Stimulated activated CD4-positive, alpha-beta T cell treated with anti-CD3 and anti-CD28 coated beads, Interleukin-2, amount 100 ng/mL, for 4 hours (primary cell): ENCODE measurements at regions not wholly inside any gene's neighbourhood (a gene's known extent, or its start where the extent isn't known, plus 50 kb on each side); places are given as distances from the start of the nearest gene placed in this dataset.

ENCODE experiments used
- DNase-seq: peaks from one replicate; pipeline ENCODE4 v3.0.0-alpha.2; 2020; ENCODE audit warnings: low read depth

DNA sequence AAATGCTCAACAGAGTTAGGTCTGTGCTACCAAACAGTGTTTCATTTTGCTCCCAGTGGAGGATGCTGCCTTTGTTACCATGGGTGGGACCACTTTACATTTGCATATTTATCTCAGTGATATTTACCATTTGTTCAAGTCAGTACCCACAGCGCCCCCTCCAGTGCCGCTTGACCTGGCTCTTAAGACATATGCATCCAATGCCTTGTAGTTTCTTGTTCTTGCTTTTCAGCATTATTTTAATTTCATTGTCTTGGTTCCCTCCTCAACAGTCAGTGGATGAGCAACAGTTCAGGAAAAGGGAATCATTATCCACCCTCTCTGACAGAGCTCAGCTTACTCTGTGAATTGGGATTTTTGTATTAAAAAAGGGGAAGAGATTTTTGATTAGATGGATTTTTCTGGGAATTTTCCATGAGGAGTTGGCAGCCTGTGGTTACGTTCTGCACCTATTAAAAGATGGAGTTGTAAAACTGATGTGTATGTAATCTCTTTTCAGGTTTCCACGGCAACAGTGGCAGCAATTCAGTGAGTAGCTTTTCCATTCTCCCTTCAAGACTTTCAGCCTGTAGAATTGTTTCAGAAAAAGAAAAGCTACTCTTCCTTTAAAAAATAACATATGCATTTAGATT, 240.5 kb upstream of the DAAM1 start:
- DNase-seq = no peak

DNA sequence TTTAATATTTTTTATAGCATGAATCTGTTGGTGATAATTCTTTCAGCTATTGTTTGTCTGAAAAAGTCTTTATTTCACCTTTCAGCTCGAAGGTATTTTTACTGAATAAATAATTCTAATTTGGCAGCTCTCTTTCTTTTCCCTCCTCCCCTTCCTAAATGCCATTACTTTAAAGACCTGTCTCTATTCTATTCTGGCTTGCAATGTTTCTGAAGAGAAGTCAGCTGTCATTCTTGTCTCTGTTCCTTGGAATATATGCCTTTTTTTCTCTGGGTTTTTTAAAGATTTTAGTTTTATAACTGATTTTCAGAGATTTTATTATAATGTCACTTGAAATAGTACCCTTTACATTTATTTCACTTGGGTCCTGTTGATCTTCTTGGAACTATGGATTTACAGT, 237.9 kb upstream of the DAAM1 start:
- DNase-seq = no peak

DNA sequence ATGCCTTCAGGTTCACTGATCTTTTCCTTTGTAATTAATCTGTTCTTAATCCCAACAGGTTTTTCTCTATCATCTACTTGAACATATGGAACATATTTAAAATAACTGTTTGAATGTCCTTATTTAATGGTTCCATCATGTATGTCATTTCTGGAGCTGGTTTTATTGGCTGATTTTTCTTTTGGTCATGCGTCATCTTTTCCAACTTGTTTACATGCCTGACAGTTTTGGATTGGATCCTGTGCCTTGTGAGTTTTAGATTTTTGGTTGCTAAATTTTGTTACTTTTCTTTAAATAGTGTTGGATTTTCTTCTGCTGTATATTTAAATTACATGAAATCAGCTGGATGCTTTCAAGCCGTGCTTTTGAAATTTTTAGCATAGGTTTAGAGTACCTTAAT, 237.3 kb upstream of the DAAM1 start:
- DNase-seq = no peak

DNA sequence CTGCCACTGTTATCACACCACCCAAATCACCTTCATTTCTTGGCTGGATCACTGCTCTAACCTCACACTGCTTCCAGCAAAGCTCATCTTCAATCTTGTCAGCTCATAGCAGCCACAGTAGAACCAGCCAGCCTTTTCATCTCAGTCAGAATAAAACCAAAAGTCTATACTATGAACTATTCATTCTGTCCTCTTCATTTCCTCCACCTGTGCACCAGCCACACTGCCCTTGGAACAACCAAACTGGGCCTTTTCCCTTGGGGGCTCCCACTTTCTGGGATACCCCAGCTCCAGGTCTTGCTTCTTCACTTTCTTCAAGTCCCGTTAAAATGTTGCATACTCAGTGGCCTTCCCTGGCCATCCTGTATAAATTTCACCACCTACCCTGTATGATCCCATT, 234.4 kb upstream of the DAAM1 start:
- DNase-seq = no peak

DNA sequence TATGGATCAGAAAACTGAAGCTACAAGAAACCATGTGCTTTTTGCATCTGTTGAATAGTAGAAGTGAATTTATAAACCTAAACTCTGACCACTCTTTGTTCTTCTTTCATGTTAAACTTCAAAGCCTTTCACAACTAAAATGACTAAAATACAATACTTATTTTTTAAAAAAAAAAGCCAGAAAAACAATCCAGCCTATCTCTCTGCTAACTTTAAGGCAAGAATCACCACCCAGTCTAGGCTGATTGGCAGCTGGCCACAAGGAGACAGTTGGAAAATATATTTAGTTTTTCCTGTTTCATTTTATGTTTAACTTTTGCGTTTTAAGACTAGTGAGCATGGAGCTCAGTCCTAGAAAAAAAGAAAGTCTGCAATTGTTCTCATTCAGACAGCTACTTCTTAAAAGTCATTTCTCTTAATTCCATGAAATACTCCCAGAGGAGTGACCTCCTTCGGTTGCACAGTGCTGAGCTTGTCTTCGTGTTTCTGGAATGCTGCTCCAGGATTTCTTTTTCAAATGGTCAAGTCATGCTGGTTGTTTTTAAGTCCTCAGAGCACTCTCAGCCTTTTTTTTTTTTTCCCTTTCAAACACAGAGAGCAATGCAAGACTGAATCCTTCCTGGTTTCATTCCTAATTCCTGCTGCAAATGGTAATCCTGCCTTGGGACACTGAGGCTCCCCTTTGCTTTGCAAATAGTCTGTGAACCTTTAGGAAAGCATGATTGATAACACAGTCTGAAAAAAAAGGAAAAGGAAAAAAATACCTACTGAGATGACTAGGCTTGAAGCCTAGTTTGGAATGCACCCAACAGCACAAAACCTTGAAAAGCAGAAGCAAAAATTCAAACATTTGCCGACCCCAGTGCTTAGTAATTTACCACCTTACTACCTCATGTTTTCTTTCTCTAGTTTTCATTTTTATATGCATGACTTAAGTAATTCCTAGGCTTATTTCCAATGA, 233.3 kb upstream of the DAAM1 start:
- DNase-seq = no peak

DNA sequence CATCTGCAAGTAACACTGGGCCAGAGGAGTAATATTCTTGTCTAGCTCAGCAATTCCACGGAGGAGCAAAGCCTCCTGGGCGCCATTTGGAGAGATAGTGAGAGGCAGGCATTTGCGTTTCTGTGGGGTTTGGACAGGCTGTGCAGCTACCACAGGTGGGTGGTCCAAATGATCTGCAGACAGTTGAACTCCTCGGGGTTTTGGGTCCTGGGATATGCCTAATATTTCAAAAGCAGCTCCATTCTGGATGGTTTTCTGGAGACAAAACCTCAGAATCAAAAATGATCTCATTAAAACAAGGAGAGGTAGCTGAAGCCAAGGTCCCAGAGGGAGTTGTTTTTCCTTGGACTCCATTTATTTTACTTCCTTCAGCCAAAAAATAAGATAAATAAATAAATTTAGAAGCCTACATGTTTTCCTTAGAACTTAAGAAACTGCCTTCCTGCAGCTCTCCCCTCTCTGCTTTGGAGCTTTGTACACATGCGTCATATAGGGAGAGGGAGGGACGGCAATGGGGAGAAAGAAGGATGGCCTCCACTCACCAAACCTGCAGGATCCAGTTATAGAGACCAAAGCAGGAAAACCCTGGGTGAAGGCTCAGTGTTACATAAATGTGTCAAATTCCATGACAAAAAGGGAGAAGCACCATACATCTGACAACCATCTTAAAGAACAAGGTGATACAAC, 227.3 kb upstream of the DAAM1 start:
- no peak for DNase-seq

DNA sequence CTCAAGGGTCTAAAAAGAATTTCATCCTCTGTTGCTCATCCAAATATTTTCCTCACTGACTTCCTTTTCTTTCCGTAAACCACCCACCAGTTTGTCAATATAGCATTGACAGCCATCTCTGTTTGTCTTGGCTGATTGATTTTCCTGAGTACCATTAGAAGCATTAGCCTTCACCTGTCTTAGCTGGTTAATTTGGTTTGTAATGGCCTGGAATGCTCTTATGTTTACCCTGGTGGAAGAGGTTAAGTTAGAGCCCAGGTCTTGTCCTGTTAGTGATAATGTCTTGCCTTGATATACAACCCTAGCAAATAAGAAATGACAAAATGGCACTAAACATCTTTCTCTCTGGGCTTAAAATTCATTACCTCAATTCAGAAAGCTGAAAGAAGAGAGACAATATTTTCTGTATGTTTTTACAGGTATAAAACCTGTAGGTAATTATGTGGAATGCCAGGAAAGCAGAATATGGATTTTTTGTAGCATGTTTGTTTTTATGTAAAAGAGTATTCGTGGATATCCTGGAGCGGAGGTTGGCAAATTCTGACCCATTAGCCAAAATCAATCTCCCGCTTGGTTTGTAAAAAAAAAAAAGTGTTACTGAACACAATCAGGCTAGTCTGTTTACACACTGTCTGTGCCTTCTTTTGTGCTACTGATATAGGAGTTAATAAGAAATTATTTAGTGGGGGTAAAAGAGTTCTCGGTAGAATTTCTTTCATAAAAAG, 224.4 kb upstream of the DAAM1 start:
- DNase-seq = no peak

DNA sequence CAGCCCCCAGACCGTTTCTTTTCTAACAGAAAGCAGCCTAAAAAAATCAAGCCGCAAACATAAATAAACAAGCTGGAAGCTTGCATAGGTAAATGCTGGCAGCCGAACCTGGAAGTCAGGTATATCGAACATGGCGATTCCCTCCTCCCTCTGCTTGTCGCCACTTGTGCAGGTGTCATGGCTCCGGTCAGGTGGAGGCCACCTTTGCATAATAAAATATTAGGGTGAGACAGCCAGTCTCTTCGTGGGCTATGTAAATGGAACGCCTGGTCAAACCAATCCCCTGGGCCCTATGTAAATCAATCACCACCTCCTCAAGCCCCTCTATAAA, 223.9 kb upstream of the DAAM1 start:
- DNase-seq = no peak

DNA sequence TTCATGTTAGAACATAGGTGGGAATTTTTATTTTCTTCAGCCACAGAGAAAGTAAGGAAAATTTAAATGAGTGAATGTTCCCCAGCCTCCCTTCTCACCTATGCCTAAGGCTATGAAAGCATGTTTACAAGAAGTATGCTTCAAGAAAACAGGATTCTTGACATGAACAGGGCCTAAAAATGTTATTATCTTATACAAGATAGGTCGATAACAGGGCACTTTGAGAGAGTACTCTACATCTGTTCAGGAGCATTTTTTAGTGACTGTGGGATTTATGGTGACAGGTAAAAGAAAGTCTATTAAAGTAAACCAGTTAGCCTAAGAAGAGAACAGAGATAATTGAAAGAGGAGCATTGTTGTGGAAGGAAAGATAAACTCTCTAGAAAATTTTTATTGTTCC, 222.9 kb upstream of the DAAM1 start:
- DNase-seq = no peak

DNA sequence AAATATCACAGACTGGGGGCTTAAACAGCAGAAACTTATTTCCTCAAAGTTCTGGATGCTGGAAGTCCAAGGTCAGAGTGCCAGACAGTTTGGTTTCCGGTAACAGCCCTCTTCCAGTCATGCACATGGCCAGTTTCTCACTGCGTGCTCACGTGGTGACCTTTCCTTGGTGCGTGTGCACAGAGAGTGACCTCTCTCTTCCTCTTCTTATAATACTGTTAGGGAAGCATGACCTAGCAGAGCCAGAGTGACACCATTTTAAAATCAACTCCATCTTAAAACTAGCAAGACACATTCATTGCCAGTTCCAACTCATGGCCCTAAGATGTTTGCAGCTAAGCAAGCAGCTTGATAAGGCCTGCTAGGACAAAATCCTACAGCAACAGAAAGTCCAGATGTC, 221.5 kb upstream of the DAAM1 start:
- DNase-seq = no peak

DNA sequence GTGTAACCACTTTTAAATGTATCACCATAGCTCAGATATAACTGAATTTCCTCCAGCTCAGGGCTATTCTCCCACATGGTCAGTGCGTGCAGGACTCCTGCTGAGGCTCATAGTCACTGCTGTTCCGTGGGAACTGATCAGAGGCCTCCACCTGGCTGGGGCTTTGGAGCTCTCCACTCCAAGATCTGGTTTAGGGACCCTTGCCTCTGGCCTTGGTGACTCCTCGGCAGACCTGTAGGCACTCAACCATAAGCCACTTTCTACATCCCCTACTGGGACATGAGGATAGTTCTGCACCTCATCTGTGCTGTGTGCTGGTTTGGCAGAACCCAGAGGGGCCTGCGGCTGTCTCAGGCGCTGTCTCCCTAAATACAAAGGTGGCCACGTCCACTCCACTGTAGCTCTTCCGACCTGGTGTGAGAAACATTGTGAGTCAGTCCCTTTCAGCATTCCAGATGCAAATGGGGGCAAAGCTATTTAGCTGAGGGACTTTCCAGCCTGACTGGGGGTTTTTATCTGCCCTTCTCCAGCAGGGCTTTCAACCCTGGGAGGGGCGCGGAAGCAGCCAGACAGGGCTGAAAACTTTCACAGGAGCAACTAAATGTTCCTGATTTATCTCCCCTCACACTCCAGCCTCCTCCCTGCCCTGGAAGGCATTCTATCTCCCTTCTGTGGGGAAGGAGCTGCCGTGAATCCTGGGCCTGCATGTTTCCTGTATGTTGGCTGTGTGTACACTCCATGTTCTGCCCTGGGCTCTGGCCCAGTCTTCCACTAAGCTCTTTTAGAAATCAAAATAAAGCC, 218.3 kb upstream of the DAAM1 start:
- no peak for DNase-seq

DNA sequence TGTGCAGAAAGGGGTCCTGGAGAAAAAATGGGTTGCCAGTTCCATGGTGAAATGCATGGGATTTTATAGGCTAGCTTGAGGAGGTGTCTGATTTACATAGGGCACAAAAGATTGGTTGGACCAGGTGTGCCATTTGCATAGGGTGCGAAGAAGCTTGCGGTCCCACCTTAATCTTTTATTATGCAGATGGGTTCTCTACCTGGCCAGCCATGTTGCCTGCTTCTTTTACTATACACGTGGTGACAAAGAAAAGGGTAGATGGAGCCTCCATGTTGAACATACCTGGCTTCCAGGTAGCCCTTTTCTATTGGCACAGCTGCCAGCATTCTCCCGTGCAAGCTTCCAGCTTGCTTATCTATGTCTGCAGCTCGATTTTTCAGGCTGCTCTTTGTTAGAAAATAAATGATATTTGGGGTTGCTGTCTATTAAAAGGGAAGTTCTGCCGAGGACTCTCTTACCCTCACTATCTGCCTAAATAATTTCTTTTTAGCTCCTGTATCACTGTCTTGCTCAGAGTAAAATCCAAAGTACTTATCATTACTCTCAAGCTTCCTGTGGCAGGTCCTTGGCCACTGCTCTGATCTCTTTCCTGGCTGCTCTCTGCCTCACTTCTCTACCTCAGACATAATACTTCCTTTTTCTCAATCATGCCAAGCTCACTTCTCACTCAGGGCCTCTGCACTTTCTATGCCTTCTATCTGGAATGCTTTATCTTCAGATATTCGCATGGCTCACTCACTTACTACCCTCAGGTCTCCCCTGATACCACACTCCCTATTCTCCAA, 216.0 kb upstream of the DAAM1 start:
- no peak for DNase-seq

DNA sequence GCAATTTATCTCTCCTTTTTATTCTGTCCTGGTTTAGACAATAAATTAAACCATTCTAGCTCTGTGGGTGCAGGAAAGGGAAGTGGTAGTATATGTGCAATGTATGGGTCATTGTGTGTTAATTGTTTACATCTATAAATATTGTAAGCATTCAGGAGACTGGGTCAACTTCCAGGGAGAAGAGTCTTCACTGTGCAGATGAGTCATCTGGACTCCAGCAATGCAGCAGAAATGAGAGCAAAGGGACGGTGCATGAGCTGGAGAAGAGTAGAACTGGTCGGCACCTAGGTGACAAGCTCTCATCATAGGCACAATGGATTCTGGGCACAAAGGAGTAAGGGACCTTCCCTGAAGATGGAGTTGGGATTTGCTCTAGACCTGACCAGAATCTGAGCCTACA, 211.1 kb upstream of the DAAM1 start:
- DNase-seq = no peak

DNA sequence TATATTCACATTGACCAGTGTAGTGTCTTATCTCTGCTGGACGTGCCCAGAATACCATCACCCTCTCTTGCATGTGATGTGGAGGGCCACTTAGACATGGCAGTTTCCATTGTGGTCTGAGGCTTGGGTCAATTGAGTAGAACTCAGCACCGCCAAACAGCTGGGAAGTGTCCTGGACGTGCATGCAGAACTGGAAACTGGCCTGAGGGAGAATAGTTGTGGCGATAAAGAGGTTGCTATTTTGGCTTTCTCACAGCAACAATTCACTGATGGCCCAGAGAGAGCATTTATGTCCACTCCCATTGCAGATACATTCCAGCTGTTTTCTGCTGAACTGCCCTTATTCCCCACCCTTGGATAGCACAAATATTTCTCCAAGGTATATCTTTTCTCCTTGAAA, 210.1 kb upstream of the DAAM1 start:
- DNase-seq = no peak

DNA sequence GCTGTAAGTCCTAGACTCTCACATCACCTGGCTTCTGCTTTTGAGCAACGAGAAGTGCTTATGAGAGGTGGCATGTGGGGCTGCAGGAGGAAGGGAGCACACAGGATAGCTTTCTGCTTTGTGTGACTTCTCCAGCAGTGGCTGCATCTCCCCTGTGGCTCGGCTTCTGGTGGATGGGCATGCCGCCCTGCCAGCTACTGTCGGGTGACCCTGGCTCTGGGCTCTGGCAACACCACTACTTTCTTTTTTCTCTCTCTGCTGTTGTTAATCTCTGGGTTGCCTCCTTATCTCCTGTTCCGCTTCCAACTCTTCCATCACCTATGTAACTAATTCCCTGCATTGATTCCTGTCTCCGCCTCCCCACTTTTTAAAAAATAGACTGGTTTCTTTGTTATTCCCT, 209.1 kb upstream of the DAAM1 start:
- DNase-seq = no peak

DNA sequence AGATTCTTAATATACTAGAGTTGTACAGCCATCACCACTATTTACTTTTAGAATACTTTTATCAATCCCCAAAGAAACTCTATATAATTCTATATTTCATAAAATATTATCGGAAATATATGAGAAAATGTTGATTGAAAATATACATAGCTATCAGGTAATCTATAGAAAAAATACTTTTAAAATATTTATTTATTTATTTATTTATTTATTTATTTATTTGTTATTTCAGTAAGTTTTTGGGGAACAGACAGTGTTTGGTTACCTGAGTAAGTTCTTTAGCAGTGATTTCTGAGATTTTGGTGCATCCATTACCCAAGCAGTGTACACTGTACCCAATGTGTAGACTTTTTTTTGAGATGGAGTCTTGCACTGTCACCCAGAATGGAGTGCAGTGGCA, 206.6 kb upstream of the DAAM1 start:
- no peak for DNase-seq

DNA sequence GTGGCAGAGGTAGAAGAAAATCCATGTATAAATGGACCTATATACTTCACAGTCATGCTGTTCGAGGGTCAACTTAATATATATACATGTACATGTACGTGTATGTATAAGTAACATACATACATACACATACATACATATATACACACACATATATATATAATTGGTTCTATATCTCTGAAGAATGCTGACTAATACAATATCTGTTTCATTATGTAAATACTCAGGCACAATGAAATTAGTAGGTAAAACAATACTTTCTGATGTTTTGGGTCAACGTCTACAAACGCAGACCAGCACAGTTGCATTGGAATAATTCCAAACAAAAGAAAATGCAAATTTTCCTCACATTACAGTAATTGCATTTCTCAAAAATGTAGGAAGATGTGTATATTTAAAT, 202.7 kb upstream of the DAAM1 start:
- no peak for DNase-seq

DNA sequence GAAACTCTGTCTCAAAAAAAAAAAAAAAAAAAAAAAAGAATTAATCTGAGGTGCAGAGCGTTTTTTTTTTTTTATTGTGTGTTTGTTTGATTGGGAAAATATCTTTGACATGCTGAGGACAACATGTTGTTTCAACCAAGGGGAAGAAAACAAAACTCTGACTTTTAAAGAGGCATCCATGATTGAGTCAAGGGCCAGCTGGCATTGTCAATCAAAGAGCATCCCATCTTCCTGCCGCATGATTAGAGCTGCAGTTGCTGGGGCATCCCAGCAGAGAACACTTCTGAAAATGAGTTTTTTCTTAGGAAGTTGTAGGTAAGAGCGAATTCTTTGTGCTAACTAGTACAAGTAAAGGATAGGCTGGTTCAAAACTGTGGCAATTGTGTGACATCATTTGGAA, 200.9 kb upstream of the DAAM1 start:
- no peak for DNase-seq

DNA sequence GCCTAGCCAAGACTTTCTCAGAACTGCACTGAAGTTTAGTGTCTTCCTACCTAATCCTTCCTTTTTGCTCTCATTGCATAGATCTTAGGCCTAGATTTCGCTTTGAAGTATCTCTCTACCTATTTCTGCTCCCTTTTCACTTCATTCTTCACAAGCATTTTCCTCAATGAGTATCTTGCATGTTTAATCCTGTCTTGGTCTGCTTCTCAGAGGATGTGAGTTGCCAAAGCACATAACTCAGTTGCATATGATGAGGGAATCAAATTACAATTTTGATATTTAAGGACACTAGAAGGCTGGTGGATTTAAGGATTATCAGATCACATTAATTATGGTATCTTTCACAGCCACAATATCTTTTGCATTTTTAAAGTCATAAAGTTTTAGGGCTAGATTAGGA, 195.5 kb upstream of the DAAM1 start:
- no peak for DNase-seq

DNA sequence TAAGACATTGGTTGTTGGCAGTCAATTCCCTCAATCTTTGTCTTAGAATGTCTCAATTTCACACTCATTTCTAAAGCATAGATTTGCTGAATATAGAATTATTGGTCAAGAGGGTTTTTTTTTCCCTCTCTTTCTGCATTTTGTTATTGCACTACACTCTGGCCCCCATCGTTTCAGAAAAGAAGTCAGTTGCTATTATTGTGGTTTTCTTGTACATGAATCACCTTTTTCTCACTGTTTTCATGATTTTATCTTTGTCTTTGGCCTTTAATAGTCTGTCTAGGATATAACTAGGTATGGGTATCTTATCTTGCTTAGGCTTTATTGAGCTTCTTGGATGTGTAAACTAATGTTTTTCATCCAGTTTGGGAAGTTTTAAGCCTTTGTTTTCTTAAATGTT, 194.3 kb upstream of the DAAM1 start:
- DNase-seq = no peak

DNA sequence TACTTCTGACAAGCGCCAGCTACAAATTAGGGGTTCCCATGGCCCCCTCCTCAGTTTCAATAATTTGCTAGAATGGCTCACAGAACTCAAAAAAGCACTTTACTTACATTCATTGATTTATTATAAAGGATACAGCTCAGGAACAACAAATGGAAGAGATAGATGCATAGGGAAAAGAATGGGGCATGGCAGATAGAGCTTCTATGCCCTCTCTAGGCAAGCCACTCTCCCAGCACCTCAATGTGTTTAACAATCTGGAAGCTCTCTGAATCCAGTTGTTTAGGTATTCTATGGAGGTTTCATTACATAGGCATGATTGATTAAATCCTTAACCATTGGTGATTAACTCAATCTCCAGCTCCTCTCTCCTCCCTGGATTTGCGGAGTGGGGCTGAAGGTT, 184.5 kb upstream of the DAAM1 start:
- no peak for DNase-seq
